K562 (cell line): ENCODE measurements at regions not wholly inside any gene's neighbourhood (a gene's known extent, or its start where the extent isn't known, plus 50 kb on each side); places are given as distances from the start of the nearest gene placed in this dataset.

Experiments
- ATAC-seq: fragments of 200-7000 bp; cut with Tn5 transposase; 3 replicates; pipeline ENCODE4 v1.9.1; 2020; ENCODE audit warnings: moderate library complexity
- BruUV-seq: library from RNA; stranded (reverse); fragments of 400-500 nt; replicated peaks from 2 replicates; lab custom pipeline; 2021; lab: Mats Ljungman, UMichigan
- CTCF ChIA-PET: fragments of 300-600 bp; formaldehyde crosslinking; extraction: SDS; loops from one replicate; lab custom pipeline; 2021; ENCODE audit warnings: low intra/inter-chr PET ratio; lab: Yijun Ruan, JAX
- POLR2A ChIA-PET: fragments of 300-600, 350-650 bp; sonication (Branson Sonifier 250); formaldehyde crosslinking; extraction: SDS; loops from one replicate; lab custom pipeline; 2021; ENCODE audit warnings: antibody characterized with exemption, inconsistent platforms; lab: Yijun Ruan, JAX
- DNase-seq, 4 experiments: peaks; one replicate each; pipeline versions ENCODE4 v3.0.0 to v3.0.0-alpha.2; 2011 to 2018; ENCODE audit warnings: low spot score in 3 of 4, mixed read lengths in 3 of 4; ENCODE audit errors: extremely low read depth in 1 of 4
- FAIRE-seq: peaks from 2 replicates; lab custom pipeline; 2011; peaks lifted over from hg19 to GRCh38; lab: Jason Lieb, UNC
- H2AFZ ChIP-seq: 2 replicates; pipeline ENCODE4 v1.6.0; 2011; ENCODE audit warnings: low read depth, low read length, control low read depth, inconsistent platforms
- H3K27ac ChIP-seq: fragments of 200-600 bp; 3 replicates; pipeline ENCODE4 v1.8.0; 2011; ENCODE audit warnings: low read depth, mild to moderate bottlenecking, control low read depth, inconsistent platforms, low read length, moderate library complexity, mixed read lengths; ENCODE audit errors: extremely low read depth
- H3K27me3 ChIP-seq, 2 experiments: fragments of 300-600 bp in 1 of 2; 2 replicates in 1 of 2; 3 replicates in 1 of 2; pipeline versions ENCODE4 v1.6.0 to v1.8.0; 2011; ENCODE audit warnings: inconsistent platforms in 2 of 2, low read length in 2 of 2, mild to moderate bottlenecking in 1 of 2, mixed read lengths in 1 of 2, moderate library complexity in 1 of 2; ENCODE audit not compliant: control insufficient read depth in 2 of 2, insufficient read depth in 2 of 2
- H3K36me3 ChIP-seq: fragments of 300-600 bp; 3 replicates; pipeline ENCODE4 v1.8.0; 2011; ENCODE audit warnings: mild to moderate bottlenecking, low read length, inconsistent platforms; ENCODE audit not compliant: control insufficient read depth, insufficient read depth
- H3K4me1 ChIP-seq, 2 experiments: fragments of 200-600 bp in 1 of 2; replicated peaks in 1 of 2; 2 replicates in 1 of 2; 3 replicates in 1 of 2; pipeline versions ENCODE4 v1.5.1 to v1.8.0; 2011; ENCODE audit warnings: inconsistent platforms in 2 of 2, low read length in 2 of 2, mild to moderate bottlenecking in 1 of 2, mixed read lengths in 1 of 2, moderate library complexity in 1 of 2; ENCODE audit not compliant: control insufficient read depth in 2 of 2, insufficient read depth in 2 of 2
- H3K4me2 ChIP-seq: 2 replicates; pipeline ENCODE4 v1.6.1; 2011; ENCODE audit warnings: low read length, control low read depth, inconsistent platforms, mixed read lengths; ENCODE audit not compliant: insufficient read depth
- H3K4me3 ChIP-seq: fragments of 200-600 bp; sonication (generic), shearing (Covaris generic); 2 replicates; pipeline ENCODE4 v1.5.1; 2016; ENCODE audit warnings: control low read depth, inconsistent platforms
- H3K79me2 ChIP-seq: fragments of 200-600 bp; 3 replicates; pipeline ENCODE4 v1.8.0; 2011; ENCODE audit warnings: low read length, inconsistent platforms; ENCODE audit not compliant: control insufficient read depth, insufficient read depth
- H3K9ac ChIP-seq, 2 experiments: 2 replicates each; pipeline versions ENCODE4 v1.6.0 to v1.6.1; 2011; ENCODE audit warnings: low read depth in 2 of 2, low read length in 2 of 2, control low read depth in 1 of 2, inconsistent platforms in 1 of 2, mild to moderate bottlenecking in 1 of 2, mixed read lengths in 1 of 2; ENCODE audit not compliant: insufficient read depth in 1 of 2
- H3K9me1 ChIP-seq: one replicate; pipeline ENCODE4 v1.6.0; 2011; ENCODE audit warnings: inconsistent platforms, mild to moderate bottlenecking, low read length, moderate library complexity; ENCODE audit not compliant: control insufficient read depth, insufficient read depth
- H3K9me3 ChIP-seq: replicated peaks from 2 replicates; pipeline ENCODE4 v1.5.1; 2011; ENCODE audit warnings: low read depth, low read length, inconsistent platforms; ENCODE audit not compliant: control insufficient read depth, insufficient read depth
- H4K20me1 ChIP-seq: replicated peaks from 2 replicates; pipeline ENCODE4 v1.6.1; 2011; ENCODE audit warnings: low read length, inconsistent platforms, mixed read lengths; ENCODE audit not compliant: control insufficient read depth, insufficient read depth
- CEBPZ ChIP-seq: fragments of 150-350 bp; IDR thresholded peaks from 2 replicates; pipeline ENCODE4 v1.6.1; 2014; ENCODE audit warnings: low read depth, mild to moderate bottlenecking, low read length, borderline replicate concordance
- HMG20A ChIP-seq: fragments of 450-650 bp; formaldehyde crosslinking; conservative IDR thresholded peaks from 2 replicates; pipeline ENCODE4 v1.4.0; 2020; ENCODE audit warnings: mild to moderate bottlenecking, mixed read lengths
- MAFF ChIP-seq: IDR thresholded peaks from 2 replicates; pipeline ENCODE4 v1.6.1; 2012; ENCODE audit warnings: low read length, improper control_type of control experiment
- MAX ChIP-seq: sonication (generic); formaldehyde crosslinking; IDR thresholded peaks from 2 replicates; pipeline ENCODE4 v1.9.0; 2022; ENCODE audit warnings: mild to moderate bottlenecking, missing genetic modification reagents
- NCOA1 ChIP-seq: fragments of 450-650 bp; IDR thresholded peaks from 2 replicates; pipeline ENCODE4 v1.6.1; 2016; ENCODE audit warnings: low read depth
- RBM17 ChIP-seq: fragments of 200-400 bp; formaldehyde crosslinking; IDR thresholded peaks from 2 replicates; pipeline ENCODE4 v1.6.1; 2017; ENCODE audit warnings: low read depth, mild to moderate bottlenecking, low read length, borderline replicate concordance
- ZFX ChIP-seq: sonication (generic); formaldehyde crosslinking; IDR thresholded peaks from 2 replicates; pipeline ENCODE4 v1.8.0; 2022; ENCODE audit warnings: mild to moderate bottlenecking, missing genetic modification reagents, moderate library complexity
- ZNF324 ChIP-seq: fragments of 250-450 bp; sonication (Bioruptor Pico); IDR thresholded peaks from 2 replicates; pipeline ENCODE4 v1.4.0; 2020; ENCODE audit warnings: mild to moderate bottlenecking
- ZNF398 ChIP-seq: fragments of 250-450 bp; sonication (Bioruptor Pico); IDR thresholded peaks from 2 replicates; pipeline ENCODE4 v1.8.0; 2021; ENCODE audit warnings: moderate library complexity, mild to moderate bottlenecking, inconsistent platforms
- ZNF740 ChIP-seq, 3 experiments: fragments of 200-800 bp in 1 of 3; sonication (Bioruptor generic) in 1 of 3; sonication (generic) in 1 of 3; formaldehyde crosslinking in 1 of 3; IDR thresholded peaks; 2 replicates each; pipeline versions ENCODE4 v1.6.1 to v1.8.0; 2016 to 2022; ENCODE audit warnings: mild to moderate bottlenecking in 2 of 3, missing compliant biosample characterization in 2 of 3, missing genetic modification characterization in 2 of 3, missing genetic modification reagents in 1 of 3
- WGBS: fragments of 100-300 bp; shearing (Covaris generic); methylation state at CpG from one replicate; pipeline ENCODE4 v1.1.6; 2016; ENCODE audit warnings: low coverage, mixed read lengths; ENCODE audit not compliant: insufficient coverage; ENCODE audit errors: missing lambda C conversion rate; 5-methylcytosine and 5-hydroxymethylcytosine counted together
- in situ Hi-C: fragments of 300-500 bp; cut with MboI; formaldehyde crosslinking; loops from 4 replicates; pipeline ENCODE4 v1.15.0; 2018; ENCODE audit warnings: inconsistent platforms, mixed read lengths
- intact Hi-C: fragments of 100-400 bp; cut with micrococcal nuclease; formaldehyde crosslinking; loops from 2 replicates; pipeline ENCODE4 v1.14.2; 2022

GRCh38 chr5:6080930-6081726 lies 297.2 kb downstream of the MED10 start:
- POLR2A ChIA-PET: no interaction called here
- ATAC-seq: no peak
- no peaks in the 10 kb centered on the region for H3K4me1 ChIP-seq
- H3K4me2 ChIP-seq: no peak overlapping the region
- FAIRE-seq: no peak
- H3K9ac ChIP-seq: no peak overlapping the region
- in situ Hi-C loops: no loop called here
- H3K27ac ChIP-seq: no peak overlapping the region
- H4K20me1 ChIP-seq: 0 out of 2 replicates have a peak, but pooled peaks cover 3% of the 10 kb centered on the region
- H3K36me3 ChIP-seq: no peaks in the 10 kb centered on the region
- TF ChIP-seq NCOA1 (no peak), MAX (CRISPR knock-in tag) (no peak), ZNF324 (CRISPR knock-in tag) (no peak), CEBPZ (no peak), MAFF (no peak), ZFX (CRISPR knock-in tag) (no peak), RBM17 (no peak), ZNF740 (CRISPR knock-in tag; IDR thresholded peaks at IDR 0.05) (no peak), ZNF740 (tag; IDR thresholded peaks at IDR 0.05) (no peak), HMG20A (CRISPR knock-in tag) (no peak), ZNF398 (CRISPR knock-in tag) (no peak)
- TF ChIP-seq, all 486 proteins: peak for 0
- H3K9me1 ChIP-seq: no peaks in the 10 kb centered on the region
- peaks cover 10 to 34% of the 10 kb centered on the region in 2 experiments; a peak in 4 of 5 replicates for H3K27me3 ChIP-seq
- no TSS peak for BruUV-seq
- no peak overlapping the region for H3K4me3 ChIP-seq
- DNase-seq: no peak
- H2AFZ ChIP-seq: no peak overlapping the region
- CTCF ChIA-PET: no interaction called here
- no peaks in the 10 kb centered on the region for H3K9me3 ChIP-seq
- intact Hi-C loops: no loop called here
- no peaks in the 10 kb centered on the region for H3K79me2 ChIP-seq
- 6% methylated on average over 10 of the region's 10 CpGs for WGBS
